ENCODE measurements at regions not wholly inside any gene's neighbourhood (a gene's known extent, or its start where the extent isn't known, plus 50 kb on each side); places are given as distances from the start of the nearest gene placed in this dataset.

DNA sequence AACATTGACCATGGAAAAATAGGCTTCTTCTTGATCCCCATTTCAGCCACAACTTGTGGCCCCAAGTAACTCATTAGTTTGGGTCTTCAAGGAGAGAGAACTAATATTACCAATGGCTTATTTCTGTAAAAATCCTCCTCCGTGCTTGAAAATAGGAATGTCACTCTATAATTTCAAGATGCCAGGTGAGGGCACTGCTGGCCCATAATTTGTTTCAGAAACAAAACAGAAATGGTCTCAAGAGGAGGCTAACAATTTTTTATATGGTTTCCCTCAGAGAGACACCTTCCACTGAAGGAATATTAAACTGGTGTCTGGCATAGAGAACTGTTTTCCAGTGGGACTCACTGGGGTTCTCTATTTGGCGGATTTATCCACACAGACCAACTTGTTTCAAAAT, 437.0 kb upstream of the TRPC7 start:
- no peaks in the 10 kb centered on the region for H3K27me3 ChIP-seq (ENCODE audit: control insufficient read depth, insufficient read depth, low read length)
- DNase-seq (peak; percentile 5), ATAC-seq (ENCODE audit: low read depth) (no peak)
- ChIA-PET CTCF (interaction anchor here (1.0 kb wide), 1 partner anchor 518 kb away, joined by 3 read pairs; no protein-coding TSS in a partner anchor), POLR2A (ENCODE audit: unreplicated experiment) (no interaction called here)
- dilution Hi-C loops (cut with HindIII; ENCODE audit: low sequenced_read_pairs, unreplicated experiment) (no loop called here), in situ Hi-C loops (cut with MboI; ENCODE audit: low sequenced_read_pairs) (no loop called here), intact Hi-C loops (cut with micrococcal nuclease) (loop anchor here (1.0 to 5.0 kb wide), 2 partner anchors 420 to 697 kb away; partner anchors contain the start of gene SPOCK1)
- no peaks in the 10 kb centered on the region for H4K20me1 ChIP-seq (ENCODE audit: insufficient read depth, low read length)
- 0 out of 2 replicates have a peak, but pooled peaks cover under 1% of the 10 kb centered on the region for H3K9me3 ChIP-seq (ENCODE audit: control insufficient read depth, insufficient read depth, low read length)
- H3K79me1 ChIP-seq (ENCODE audit: low read depth in 1 of 2, low read length in 2 of 2) = no peaks in the 10 kb centered on the region
- H3K4me2 ChIP-seq (ENCODE audit: low read depth, low read length) = no peak overlapping the region
- no peak overlapping the region for H2BK20ac ChIP-seq (ENCODE audit: low read depth, low read length)
- WGBS, 2 experiments (ENCODE audit: extremely low coverage in 2 of 2, insufficient read length in 1 of 2) = no CpG with 5 or more reads among the region's 2 CpGs
- H3K14ac ChIP-seq (replicated peaks; ENCODE audit: low read depth, low read length) = no peak overlapping the region
- H3K4me1 ChIP-seq (ENCODE audit: control insufficient read depth, insufficient read depth, low read length) = no peaks in the 10 kb centered on the region
- no peak overlapping the region for H3K9ac ChIP-seq (ENCODE audit: low read depth, low read length)
- no peak overlapping the region for H2BK5ac ChIP-seq (ENCODE audit: low read depth, low read length, poor library complexity, severe bottlenecking)
- BruUV-seq (replicated peaks) = no TSS peak
- no peak overlapping the region for H2AK9ac ChIP-seq (replicated peaks; ENCODE audit: low read depth, low read length, poor library complexity)
- H3K18ac ChIP-seq (ENCODE audit: low read depth, low read length) = no peak overlapping the region
- no peak overlapping the region for H3K4me3 ChIP-seq (ENCODE audit: insufficient read depth, low read depth, low read length)
- H3K9me1 ChIP-seq (ENCODE audit: insufficient read depth, low read length) = no peaks in the 10 kb centered on the region
- H3K56ac ChIP-seq (ENCODE audit: extremely low read depth, insufficient read depth, low read length) = no peak overlapping the region
- H3K36me3 ChIP-seq (ENCODE audit: control insufficient read depth, insufficient read depth, low read length) = no peaks in the 10 kb centered on the region
- no peak overlapping the region for H3K4ac ChIP-seq (ENCODE audit: low read depth, low read length)
- H3K23ac ChIP-seq (ENCODE audit: low read depth, low read length) = no peak overlapping the region
- no peak overlapping the region for H2AK5ac ChIP-seq (ENCODE audit: low read depth, low read length)
- H4K8ac ChIP-seq (ENCODE audit: low read depth in 2 of 2, low read length in 2 of 2) = no peak overlapping the region
- no peak overlapping the region for H2BK15ac ChIP-seq (ENCODE audit: low read depth, low read length)
- H3K27ac ChIP-seq (ENCODE audit: insufficient read depth, low read length) = no peak overlapping the region
- H2BK120ac ChIP-seq (ENCODE audit: low read depth, low read length) = no peak overlapping the region
- TF ChIP-seq RAD21 (IDR thresholded peaks at IDR 0.05; ENCODE audit: low read length) (peak; percentile 54), SMC3 (IDR thresholded peaks at IDR 0.05; ENCODE audit: low read depth, low read length) (peak; percentile 40; the same call in 1 of the 2 replicates), MXI1 (IDR thresholded peaks at IDR 0.05; ENCODE audit: borderline replicate concordance, low read depth, low read length) (no peak)
- TF ChIP-seq, protein P1, sequence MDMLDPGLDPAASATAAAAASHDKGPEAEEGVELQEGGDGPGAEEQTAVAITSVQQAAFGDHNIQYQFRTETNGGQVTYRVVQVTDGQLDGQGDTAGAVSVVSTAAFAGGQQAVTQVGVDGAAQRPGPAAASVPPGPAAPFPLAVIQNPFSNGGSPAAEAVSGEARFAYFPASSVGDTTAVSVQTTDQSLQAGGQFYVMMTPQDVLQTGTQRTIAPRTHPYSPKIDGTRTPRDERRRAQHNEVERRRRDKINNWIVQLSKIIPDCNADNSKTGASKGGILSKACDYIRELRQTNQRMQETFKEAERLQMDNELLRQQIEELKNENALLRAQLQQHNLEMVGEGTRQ (IDR thresholded peaks at IDR 0.05; ENCODE audit: low read depth, low read length) = no peak
- TF ChIP-seq, protein P2, sequence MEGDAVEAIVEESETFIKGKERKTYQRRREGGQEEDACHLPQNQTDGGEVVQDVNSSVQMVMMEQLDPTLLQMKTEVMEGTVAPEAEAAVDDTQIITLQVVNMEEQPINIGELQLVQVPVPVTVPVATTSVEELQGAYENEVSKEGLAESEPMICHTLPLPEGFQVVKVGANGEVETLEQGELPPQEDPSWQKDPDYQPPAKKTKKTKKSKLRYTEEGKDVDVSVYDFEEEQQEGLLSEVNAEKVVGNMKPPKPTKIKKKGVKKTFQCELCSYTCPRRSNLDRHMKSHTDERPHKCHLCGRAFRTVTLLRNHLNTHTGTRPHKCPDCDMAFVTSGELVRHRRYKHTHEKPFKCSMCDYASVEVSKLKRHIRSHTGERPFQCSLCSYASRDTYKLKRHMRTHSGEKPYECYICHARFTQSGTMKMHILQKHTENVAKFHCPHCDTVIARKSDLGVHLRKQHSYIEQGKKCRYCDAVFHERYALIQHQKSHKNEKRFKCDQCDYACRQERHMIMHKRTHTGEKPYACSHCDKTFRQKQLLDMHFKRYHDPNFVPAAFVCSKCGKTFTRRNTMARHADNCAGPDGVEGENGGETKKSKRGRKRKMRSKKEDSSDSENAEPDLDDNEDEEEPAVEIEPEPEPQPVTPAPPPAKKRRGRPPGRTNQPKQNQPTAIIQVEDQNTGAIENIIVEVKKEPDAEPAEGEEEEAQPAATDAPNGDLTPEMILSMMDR (conservative IDR thresholded peaks at IDR 0.05; ENCODE audit: low read depth, low read length) = peak; percentile 41
- no peak overlapping the region for H4K5ac ChIP-seq (ENCODE audit: low read depth, low read length)
- no peak overlapping the region for H2AFZ ChIP-seq (replicated peaks; ENCODE audit: low read length, poor library complexity)
- no peak overlapping the region for H4K91ac ChIP-seq (ENCODE audit: insufficient read depth, low read depth, low read length)

Measured in IMR-90 (cell line).